Mesenchymal stem cell (in vitro differentiated cells and primary cell): ENCODE measurements at regions not wholly inside any gene's neighbourhood (a gene's known extent, or its start where the extent isn't known, plus 50 kb on each side); places are given as distances from the start of the nearest gene placed in this dataset.

Source experiments
- DNase-seq: peaks from one replicate; pipeline ENCODE4 v3.0.0-alpha.2; 2013
- H2AFZ ChIP-seq: one replicate; pipeline ENCODE4 v1.6.1; 2013; ENCODE audit warnings: low read depth, mild to moderate bottlenecking, control low read depth, inconsistent platforms, low read length, moderate library complexity
- H2AK5ac ChIP-seq: 2 replicates; pipeline ENCODE4 v1.6.1; 2013; ENCODE audit warnings: low read length, moderate library complexity, mild to moderate bottlenecking, inconsistent platforms; ENCODE audit not compliant: severe bottlenecking
- H2BK120ac ChIP-seq: one replicate; pipeline ENCODE4 v1.6.1; 2013; ENCODE audit warnings: low read depth, mild to moderate bottlenecking, inconsistent platforms, low read length, moderate library complexity
- H2BK12ac ChIP-seq, 2 experiments: one replicate each; pipeline ENCODE4 v1.6.1; 2013; ENCODE audit warnings: inconsistent platforms in 2 of 2, low read length in 2 of 2, mild to moderate bottlenecking in 2 of 2, moderate library complexity in 2 of 2, control low read depth in 1 of 2
- H2BK15ac ChIP-seq: one replicate; pipeline ENCODE4 v1.6.1; 2013; ENCODE audit warnings: mild to moderate bottlenecking, low read depth, inconsistent platforms; ENCODE audit not compliant: poor library complexity, severe bottlenecking
- H2BK5ac ChIP-seq: 2 replicates; pipeline ENCODE4 v1.6.1; 2013; ENCODE audit warnings: low read depth, mild to moderate bottlenecking, low read length, control low read depth, inconsistent platforms; ENCODE audit not compliant: poor library complexity, severe bottlenecking
- H3K14ac ChIP-seq, 2 experiments: one replicate each; pipeline ENCODE4 v1.6.1; 2013; ENCODE audit warnings: inconsistent platforms in 2 of 2, low read length in 2 of 2, control low read depth in 1 of 2, mild to moderate bottlenecking in 1 of 2, moderate library complexity in 1 of 2
- H3K18ac ChIP-seq, 2 experiments: one replicate each; pipeline ENCODE4 v1.6.1; 2013; ENCODE audit warnings: inconsistent platforms in 2 of 2, low read length in 2 of 2, control low read depth in 1 of 2, low read depth in 1 of 2, mild to moderate bottlenecking in 1 of 2
- H3K23ac ChIP-seq, 2 experiments: one replicate each; pipeline ENCODE4 v1.6.1; 2013; ENCODE audit warnings: inconsistent platforms in 2 of 2, low read length in 2 of 2, mild to moderate bottlenecking in 2 of 2, moderate library complexity in 2 of 2, control low read depth in 1 of 2
- H3K27ac ChIP-seq: 2 replicates; pipeline ENCODE4 v1.5.1; 2013; ENCODE audit warnings: mild to moderate bottlenecking, moderate library complexity, low read length, control low read depth, inconsistent platforms; ENCODE audit not compliant: poor library complexity, severe bottlenecking
- H3K27me3 ChIP-seq, 2 experiments: 2 replicates each; pipeline versions ENCODE4 v1.6.1 to v1.7.0; 2013; ENCODE audit warnings: low read length in 2 of 2, mild to moderate bottlenecking in 2 of 2, moderate library complexity in 2 of 2, control low read depth in 1 of 2, inconsistent platforms in 1 of 2; ENCODE audit not compliant: control insufficient read depth in 1 of 2, insufficient read depth in 1 of 2
- H3K36me3 ChIP-seq, 2 experiments: 2 replicates each; pipeline versions ENCODE4 v1.6.1 to v1.7.0; 2013; ENCODE audit warnings: low read length in 2 of 2, control low read depth in 1 of 2, inconsistent platforms in 1 of 2, low read depth in 1 of 2, mild to moderate bottlenecking in 1 of 2; ENCODE audit not compliant: insufficient read depth in 2 of 2, control insufficient read depth in 1 of 2
- H3K4ac ChIP-seq, 2 experiments: one replicate each; pipeline ENCODE4 v1.6.1; 2013; ENCODE audit warnings: inconsistent platforms in 2 of 2, low read length in 2 of 2, mild to moderate bottlenecking in 2 of 2, moderate library complexity in 2 of 2, control low read depth in 1 of 2, low read depth in 1 of 2
- H3K4me1 ChIP-seq: 2 replicates; pipeline ENCODE4 v1.6.1; 2013; ENCODE audit warnings: low read depth, low read length, control low read depth; ENCODE audit not compliant: control insufficient read depth, insufficient read depth
- H3K4me2 ChIP-seq: 2 replicates; pipeline ENCODE4 v1.6.1; 2013; ENCODE audit warnings: low read length, mild to moderate bottlenecking, inconsistent platforms; ENCODE audit not compliant: poor library complexity, severe bottlenecking
- H3K4me3 ChIP-seq, 2 experiments: 2 replicates each; pipeline versions ENCODE4 v1.5.1 to v1.7.0; 2013; ENCODE audit warnings: low read length in 2 of 2, mild to moderate bottlenecking in 2 of 2, control low read depth in 1 of 2, low read depth in 1 of 2; ENCODE audit not compliant: insufficient read depth in 1 of 2
- H3K79me1 ChIP-seq: replicated peaks from 2 replicates; pipeline ENCODE4 v1.6.1; 2013; ENCODE audit warnings: mild to moderate bottlenecking, control low read depth, low read length, inconsistent platforms; ENCODE audit not compliant: poor library complexity, severe bottlenecking
- H3K9ac ChIP-seq: 2 replicates; pipeline ENCODE4 v1.7.0; 2013; ENCODE audit warnings: mild to moderate bottlenecking, low read length, moderate library complexity
- H3K9me3 ChIP-seq: 2 replicates; pipeline ENCODE4 v1.7.0; 2013; ENCODE audit warnings: mild to moderate bottlenecking, low read length; ENCODE audit not compliant: control insufficient read depth
- H4K8ac ChIP-seq: one replicate; pipeline ENCODE4 v1.6.1; 2013; ENCODE audit warnings: inconsistent platforms, mild to moderate bottlenecking, low read length, moderate library complexity
- H4K91ac ChIP-seq: one replicate; pipeline ENCODE4 v1.6.1; 2013; ENCODE audit warnings: mild to moderate bottlenecking, low read length, inconsistent platforms
- WGBS: methylation state at CpG from one replicate; pipeline ENCODE4 v1.1.7; 2013; ENCODE audit warnings: mixed read lengths; 5-methylcytosine and 5-hydroxymethylcytosine counted together

GRCh38 chr4:126955292-126956183 lies 677.2 kb upstream of the INTU start:
- Histone ChIP-seq H3K27ac (no peak overlapping the region), H3K4ac (no peak overlapping the region), H2AFZ (no peak overlapping the region), H2BK12ac (peak overlapping the region in 1 of 2 experiments; percentile 12), H3K4me2 (no peak overlapping the region), H2BK120ac (no peak overlapping the region), H3K79me1 (no peaks in the 10 kb centered on the region), H4K8ac (no peak overlapping the region), H3K4me1 (peaks cover 2% of the 10 kb centered on the region), H3K4me3 (no peak overlapping the region), H3K18ac (peak overlapping the region in 1 of 2 experiments; percentile 14), H3K14ac (no peak overlapping the region), H2AK5ac (no peak overlapping the region), H4K91ac (no peak overlapping the region), H3K36me3 (no peaks in the 10 kb centered on the region), H3K23ac (no peak overlapping the region), H2BK5ac (no peak overlapping the region), H3K9me3 (no peaks in the 10 kb centered on the region), H2BK15ac (no peak overlapping the region), H3K9ac (no peak overlapping the region), H3K27me3 (no peaks in the 10 kb centered on the region)
- 94% methylated on average over 21 of the region's 21 CpGs for WGBS
- no peak for DNase-seq

- Histone ChIP-seq H3K27me3 (no peaks in the 10 kb centered on the region), H2BK120ac (peak overlapping the region; percentile 8), H3K14ac (no peak overlapping the region), H3K9me3 (no peaks in the 10 kb centered on the region), H3K4ac (no peak overlapping the region), H3K18ac (no peak overlapping the region), H3K4me1 (peaks cover 2% of the 10 kb centered on the region), H2AK5ac (no peak overlapping the region), H2AFZ (no peak overlapping the region), H2BK12ac (peak overlapping the region in 1 of 2 experiments; percentile 56), H3K79me1 (no peaks in the 10 kb centered on the region), H3K36me3 (no peaks in the 10 kb centered on the region), H2BK5ac (no peak overlapping the region), H3K23ac (no peak overlapping the region), H3K4me2 (no peak overlapping the region), H4K8ac (peak overlapping the region; percentile 7), H3K9ac (no peak overlapping the region), H4K91ac (no peak overlapping the region), H2BK15ac (peak overlapping the region; percentile 12), H3K4me3 (no peak overlapping the region), H3K27ac (no peak overlapping the region)
- WGBS: 97% methylated on average over 23 of the region's 28 CpGs
- no peak for DNase-seq
These were observed 676.4 kb upstream of the INTU start for GRCh38 chr4:126956184-126956897.

- no peak overlapping the region for H2BK15ac ChIP-seq
- H3K23ac ChIP-seq: no peak overlapping the region
- no peaks in the 10 kb centered on the region for H3K9me3 ChIP-seq
- 100% methylated on average over 1 of the region's 1 CpG for WGBS
- H3K27ac ChIP-seq: no peak overlapping the region
- no peak overlapping the region for H3K14ac ChIP-seq
- no peak overlapping the region for H3K4me3 ChIP-seq
- H4K91ac ChIP-seq: no peak overlapping the region
- H4K8ac ChIP-seq: no peak overlapping the region
- no peak overlapping the region for H3K18ac ChIP-seq
- H2AFZ ChIP-seq: no peak overlapping the region
- no peak overlapping the region for H2BK120ac ChIP-seq
- peak; percentile 17 for DNase-seq
- no peak overlapping the region for H3K4me2 ChIP-seq
- no peak overlapping the region for H2BK5ac ChIP-seq
- H3K9ac ChIP-seq: peak overlapping the region; percentile 44
- H3K27me3 ChIP-seq: no peaks in the 10 kb centered on the region
- H2AK5ac ChIP-seq: no peak overlapping the region
- no peaks in the 10 kb centered on the region for H3K36me3 ChIP-seq
- H2BK12ac ChIP-seq: no peak overlapping the region
- H3K4me1 ChIP-seq: peaks cover 2% of the 10 kb centered on the region
- H3K79me1 ChIP-seq: no peaks in the 10 kb centered on the region
- H3K4ac ChIP-seq: no peak overlapping the region
These were observed 675.2 kb upstream of the INTU start for GRCh38 chr4:126957556-126957955.

GRCh38 chr4:126957987-126958386 lies 674.8 kb upstream of the INTU start:
- no peak overlapping the region for H2AK5ac ChIP-seq
- WGBS: no CpG with 5 or more reads among the region's 1 CpG

More at GRCh38 chr4:126957987-126958386, 674.8 kb upstream of the INTU start:
- Histone ChIP-seq H3K27me3 (no peaks in the 10 kb centered on the region), H3K14ac (no peak overlapping the region), H2AFZ (no peak overlapping the region), H3K4me2 (no peak overlapping the region), H3K9ac (peak overlapping the region; percentile 44), H3K4me1 (peaks cover 2% of the 10 kb centered on the region), H4K91ac (no peak overlapping the region), H3K9me3 (no peaks in the 10 kb centered on the region), H2BK12ac (no peak overlapping the region), H3K36me3 (no peaks in the 10 kb centered on the region), H2BK15ac (no peak overlapping the region), H3K23ac (no peak overlapping the region), H4K8ac (no peak overlapping the region), H2BK120ac (no peak overlapping the region), H3K18ac (no peak overlapping the region), H3K4me3 (no peak overlapping the region), H3K27ac (no peak overlapping the region), H3K79me1 (no peaks in the 10 kb centered on the region), H3K4ac (no peak overlapping the region), H2BK5ac (no peak overlapping the region)
- no peak for DNase-seq
